Ishikawa (cell line): ENCODE measurements at regions not wholly inside any gene's neighbourhood (a gene's known extent, or its start where the extent isn't known, plus 50 kb on each side); places are given as distances from the start of the nearest gene placed in this dataset.

Source experiments
- CEBPB ChIP-seq: IDR thresholded peaks from 2 replicates; pipeline ENCODE4 v1.6.1; 2012
- CREB1 ChIP-seq: IDR thresholded peaks from 2 replicates; pipeline ENCODE4 v1.6.1; 2012; ENCODE audit warnings: low read depth
- EGR1 ChIP-seq: IDR thresholded peaks from 2 replicates; pipeline ENCODE4 v1.6.1; 2012
- EP300 ChIP-seq: IDR thresholded peaks from 2 replicates; pipeline ENCODE4 v1.6.1; 2012; ENCODE audit warnings: borderline replicate concordance
- FOXM1 ChIP-seq: IDR thresholded peaks from 2 replicates; pipeline ENCODE4 v1.6.1; 2012; ENCODE audit warnings: low read depth, borderline replicate concordance
- MAX ChIP-seq: IDR thresholded peaks from 2 replicates; pipeline ENCODE4 v1.6.1; 2012
- NFIC ChIP-seq: IDR thresholded peaks from 2 replicates; pipeline ENCODE4 v1.6.1; 2012
- RAD21 ChIP-seq: IDR thresholded peaks from 2 replicates; pipeline ENCODE4 v1.6.1; 2012; ENCODE audit warnings: low read depth
- REST ChIP-seq: IDR thresholded peaks from 2 replicates; pipeline ENCODE4 v1.6.1; 2012; ENCODE audit warnings: low read depth, mild to moderate bottlenecking
- TAF1 ChIP-seq: IDR thresholded peaks from 2 replicates; pipeline ENCODE4 v1.6.1; 2012; ENCODE audit warnings: low read depth, mild to moderate bottlenecking
- TCF12 ChIP-seq: IDR thresholded peaks from 2 replicates; pipeline ENCODE4 v1.6.1; 2012; ENCODE audit warnings: low read depth
- TEAD4 ChIP-seq: IDR thresholded peaks from 2 replicates; pipeline ENCODE4 v1.6.1; 2012
- USF1 ChIP-seq: IDR thresholded peaks from 2 replicates; pipeline ENCODE4 v1.6.1; 2012
- YY1 ChIP-seq: IDR thresholded peaks from 2 replicates; pipeline ENCODE4 v1.6.1; 2012; ENCODE audit warnings: low read depth
- ZBTB7A ChIP-seq: IDR thresholded peaks from 2 replicates; pipeline ENCODE4 v1.6.1; 2012; ENCODE audit warnings: low read depth

GRCh38 chr4:155010376-155010775, 198.1 kb upstream of the NPY2R start:
- no peak for TF ChIP-seq NFIC
- TF ChIP-seq CREB1: no peak
- TF ChIP-seq TCF12: no peak
- TF ChIP-seq EGR1: no peak
- no peak for TF ChIP-seq RAD21
- TF ChIP-seq TEAD4: no peak
- TF ChIP-seq USF1: no peak
- TF ChIP-seq YY1: no peak
- no peak for TF ChIP-seq EP300
- no peak for TF ChIP-seq REST
- TF ChIP-seq CEBPB: no peak
- TF ChIP-seq ZBTB7A: no peak
- TF ChIP-seq TAF1: no peak
- TF ChIP-seq MAX: no peak
- no peak for TF ChIP-seq FOXM1

- TF ChIP-seq TAF1 (no peak), ZBTB7A (no peak), NFIC (no peak), TEAD4 (no peak), FOXM1 (no peak), CEBPB (no peak)
Measured at GRCh38 chr4:155011163-155011780, 197.2 kb upstream of the NPY2R start.

GRCh38 chr4:155012469-155012868, 196.0 kb upstream of the NPY2R start:
- TF ChIP-seq MAX (no peak), NFIC (no peak), USF1 (no peak), EP300 (no peak), CREB1 (no peak)

- TF ChIP-seq CREB1 (no peak), MAX (no peak), EGR1 (no peak), TAF1 (no peak), ZBTB7A (no peak), FOXM1 (no peak), NFIC (no peak), RAD21 (no peak), REST (no peak), TEAD4 (no peak), YY1 (no peak)
Measured at GRCh38 chr4:155017426-155017825, 191.0 kb upstream of the NPY2R start.

GRCh38 chr4:155025762-155026457, 182.5 kb upstream of the NPY2R start:
- no peak for TF ChIP-seq TAF1
- peak; percentile 29; the same call in 1 of the 2 replicates for TF ChIP-seq RAD21

- TF ChIP-seq EP300 (no peak), NFIC (no peak)
Measured at GRCh38 chr4:155026715-155027114, 181.7 kb upstream of the NPY2R start.
